K562 (cell line): ENCODE measurements at regions not wholly inside any gene's neighbourhood (a gene's known extent, or its start where the extent isn't known, plus 50 kb on each side); places are given as distances from the start of the nearest gene placed in this dataset.

ENCODE experiments used
- ATAC-seq: fragments of 200-7000 bp; cut with Tn5 transposase; 3 replicates; pipeline ENCODE4 v1.9.1; 2020; ENCODE audit warnings: moderate library complexity
- BruUV-seq: library from RNA; stranded (reverse); fragments of 400-500 nt; replicated peaks from 2 replicates; lab custom pipeline; 2021; lab: Mats Ljungman, UMichigan
- CTCF ChIA-PET: fragments of 300-600 bp; formaldehyde crosslinking; extraction: SDS; loops from one replicate; lab custom pipeline; 2021; ENCODE audit warnings: low intra/inter-chr PET ratio; lab: Yijun Ruan, JAX
- POLR2A ChIA-PET: fragments of 300-600, 350-650 bp; sonication (Branson Sonifier 250); formaldehyde crosslinking; extraction: SDS; loops from one replicate; lab custom pipeline; 2021; ENCODE audit warnings: antibody characterized with exemption, inconsistent platforms; lab: Yijun Ruan, JAX
- DNase-seq, 4 experiments: peaks; one replicate each; pipeline versions ENCODE4 v3.0.0 to v3.0.0-alpha.2; 2011 to 2018; ENCODE audit warnings: low spot score in 3 of 4, mixed read lengths in 3 of 4; ENCODE audit errors: extremely low read depth in 1 of 4
- FAIRE-seq: peaks from 2 replicates; lab custom pipeline; 2011; peaks lifted over from hg19 to GRCh38; lab: Jason Lieb, UNC
- H2AFZ ChIP-seq: 2 replicates; pipeline ENCODE4 v1.6.0; 2011; ENCODE audit warnings: low read depth, low read length, control low read depth, inconsistent platforms
- H3K27ac ChIP-seq: fragments of 200-600 bp; 3 replicates; pipeline ENCODE4 v1.8.0; 2011; ENCODE audit warnings: low read depth, mild to moderate bottlenecking, control low read depth, inconsistent platforms, low read length, moderate library complexity, mixed read lengths; ENCODE audit errors: extremely low read depth
- H3K27me3 ChIP-seq, 2 experiments: fragments of 300-600 bp in 1 of 2; 2 replicates in 1 of 2; 3 replicates in 1 of 2; pipeline versions ENCODE4 v1.6.0 to v1.8.0; 2011; ENCODE audit warnings: inconsistent platforms in 2 of 2, low read length in 2 of 2, mild to moderate bottlenecking in 1 of 2, mixed read lengths in 1 of 2, moderate library complexity in 1 of 2; ENCODE audit not compliant: control insufficient read depth in 2 of 2, insufficient read depth in 2 of 2
- H3K36me3 ChIP-seq: fragments of 300-600 bp; 3 replicates; pipeline ENCODE4 v1.8.0; 2011; ENCODE audit warnings: mild to moderate bottlenecking, low read length, inconsistent platforms; ENCODE audit not compliant: control insufficient read depth, insufficient read depth
- H3K4me1 ChIP-seq, 2 experiments: fragments of 200-600 bp in 1 of 2; replicated peaks in 1 of 2; 2 replicates in 1 of 2; 3 replicates in 1 of 2; pipeline versions ENCODE4 v1.5.1 to v1.8.0; 2011; ENCODE audit warnings: inconsistent platforms in 2 of 2, low read length in 2 of 2, mild to moderate bottlenecking in 1 of 2, mixed read lengths in 1 of 2, moderate library complexity in 1 of 2; ENCODE audit not compliant: control insufficient read depth in 2 of 2, insufficient read depth in 2 of 2
- H3K4me2 ChIP-seq: 2 replicates; pipeline ENCODE4 v1.6.1; 2011; ENCODE audit warnings: low read length, control low read depth, inconsistent platforms, mixed read lengths; ENCODE audit not compliant: insufficient read depth
- H3K4me3 ChIP-seq: fragments of 200-600 bp; sonication (generic), shearing (Covaris generic); 2 replicates; pipeline ENCODE4 v1.5.1; 2016; ENCODE audit warnings: control low read depth, inconsistent platforms
- H3K79me2 ChIP-seq: fragments of 200-600 bp; 3 replicates; pipeline ENCODE4 v1.8.0; 2011; ENCODE audit warnings: low read length, inconsistent platforms; ENCODE audit not compliant: control insufficient read depth, insufficient read depth
- H3K9ac ChIP-seq, 2 experiments: 2 replicates each; pipeline versions ENCODE4 v1.6.0 to v1.6.1; 2011; ENCODE audit warnings: low read depth in 2 of 2, low read length in 2 of 2, control low read depth in 1 of 2, inconsistent platforms in 1 of 2, mild to moderate bottlenecking in 1 of 2, mixed read lengths in 1 of 2; ENCODE audit not compliant: insufficient read depth in 1 of 2
- H3K9me1 ChIP-seq: one replicate; pipeline ENCODE4 v1.6.0; 2011; ENCODE audit warnings: inconsistent platforms, mild to moderate bottlenecking, low read length, moderate library complexity; ENCODE audit not compliant: control insufficient read depth, insufficient read depth
- H3K9me3 ChIP-seq: replicated peaks from 2 replicates; pipeline ENCODE4 v1.5.1; 2011; ENCODE audit warnings: low read depth, low read length, inconsistent platforms; ENCODE audit not compliant: control insufficient read depth, insufficient read depth
- H4K20me1 ChIP-seq: replicated peaks from 2 replicates; pipeline ENCODE4 v1.6.1; 2011; ENCODE audit warnings: low read length, inconsistent platforms, mixed read lengths; ENCODE audit not compliant: control insufficient read depth, insufficient read depth
- BRCA1 ChIP-seq, 2 experiments: fragments of 450-650 bp in 1 of 2; sonication (generic) in 1 of 2; formaldehyde crosslinking in 1 of 2; IDR thresholded peaks; 2 replicates each; pipeline versions ENCODE4 v1.5.0 to v1.6.1; 2017 to 2020; ENCODE audit warnings: mild to moderate bottlenecking in 1 of 2, missing genetic modification reagents in 1 of 2
- HIVEP1 ChIP-seq: fragments of 250-450 bp; sonication (Bioruptor Pico); IDR thresholded peaks from 2 replicates; pipeline ENCODE4 v1.4.0; 2020; ENCODE audit warnings: mild to moderate bottlenecking
- L3MBTL2 ChIP-seq: fragments of 450-650 bp; IDR thresholded peaks from 2 replicates; pipeline ENCODE4 v1.6.1; 2016; ENCODE audit warnings: mild to moderate bottlenecking, moderate library complexity
- RB1 ChIP-seq: fragments of 450-650 bp; IDR thresholded peaks from 2 replicates; pipeline ENCODE4 v1.6.1; 2017; ENCODE audit warnings: low read depth, mild to moderate bottlenecking
- SUPT5H ChIP-seq: fragments of 450-650 bp; IDR thresholded peaks from 2 replicates; pipeline ENCODE4 v1.6.1; 2016
- TARDBP ChIP-seq: fragments of 450-650 bp; IDR thresholded peaks from 2 replicates; pipeline ENCODE4 v1.6.1; 2016
- ZKSCAN1 ChIP-seq: fragments of 150-350 bp; IDR thresholded peaks from 2 replicates; pipeline ENCODE4 v1.6.1; 2016; ENCODE audit warnings: low read depth, low read length
- ZNF444 ChIP-seq: fragments of 250-450 bp; sonication (Bioruptor Pico); IDR thresholded peaks from 2 replicates; pipeline ENCODE4 v1.4.0; 2020; ENCODE audit warnings: mild to moderate bottlenecking, moderate library complexity
- WGBS: fragments of 100-300 bp; shearing (Covaris generic); methylation state at CpG from one replicate; pipeline ENCODE4 v1.1.6; 2016; ENCODE audit warnings: low coverage, mixed read lengths; ENCODE audit not compliant: insufficient coverage; ENCODE audit errors: missing lambda C conversion rate; 5-methylcytosine and 5-hydroxymethylcytosine counted together
- in situ Hi-C: fragments of 300-500 bp; cut with MboI; formaldehyde crosslinking; loops from 4 replicates; pipeline ENCODE4 v1.15.0; 2018; ENCODE audit warnings: inconsistent platforms, mixed read lengths
- intact Hi-C: fragments of 100-400 bp; cut with micrococcal nuclease; formaldehyde crosslinking; loops from 2 replicates; pipeline ENCODE4 v1.14.2; 2022
- TF ChIP-seq, protein P1 (sequence below), 2 experiments: fragments of 450-650 bp; IDR thresholded peaks; 2 replicates each; pipeline ENCODE4 v1.6.1; 2016; ENCODE audit warnings: mild to moderate bottlenecking in 2 of 2, borderline replicate concordance in 1 of 2, low read depth in 1 of 2, moderate library complexity in 1 of 2

- DNase-seq (no peak), ATAC-seq (no peak)
- Histone ChIP-seq H3K9me1 (no peaks in the 10 kb centered on the region), H3K4me3 (no peak overlapping the region), H3K27me3 (no peaks in the 10 kb centered on the region), H3K4me1 (no peaks in the 10 kb centered on the region), H2AFZ (no peak overlapping the region), H3K9ac (no peak overlapping the region)
- in situ Hi-C loops = no loop called here
- ChIA-PET POLR2A (no interaction called here), CTCF (no interaction called here)
- 5% methylated on average over 3 of the region's 3 CpGs for WGBS
- TF ChIP-seq BRCA1 (IDR thresholded peaks at IDR 0.05) (no peak), BRCA1 (CRISPR knock-in tag; IDR thresholded peaks at IDR 0.05) (no peak), TARDBP (no peak)
- TF ChIP-seq, all 486 proteins: peak for 0
- H4K20me1 ChIP-seq = no peaks in the 10 kb centered on the region
- BruUV-seq = no TSS peak
- no peak overlapping the region for H3K4me2 ChIP-seq
- no peaks in the 10 kb centered on the region for H3K79me2 ChIP-seq
- no peak overlapping the region for H3K27ac ChIP-seq
- FAIRE-seq = no peak
- H3K9me3 ChIP-seq = peaks cover 1% of the 10 kb centered on the region; the same call in 1 of the 2 replicates
- H3K36me3 ChIP-seq = no peaks in the 10 kb centered on the region
- intact Hi-C loops = no loop called here
Measured at GRCh38 chr21:16608209-16608830, 878.5 kb downstream of the USP25 start.

- Histone ChIP-seq H3K9ac (no peak overlapping the region), H3K27ac (no peak overlapping the region), H3K4me2 (no peak overlapping the region), H3K79me2 (no peaks in the 10 kb centered on the region), H3K36me3 (no peaks in the 10 kb centered on the region), H3K9me3 (peaks cover 3% of the 10 kb centered on the region), H3K4me3 (no peak overlapping the region), H3K4me1 (no peaks in the 10 kb centered on the region), H4K20me1 (no peaks in the 10 kb centered on the region), H3K9me1 (no peaks in the 10 kb centered on the region), H2AFZ (no peak overlapping the region), H3K27me3 (no peaks in the 10 kb centered on the region)
- WGBS = 0% methylated on average over 2 of the region's 2 CpGs
- ATAC-seq = no peak
- ChIA-PET CTCF (no interaction called here), POLR2A (no interaction called here)
- in situ Hi-C loops (no loop called here), intact Hi-C loops (no loop called here)
- FAIRE-seq = no peak
- no peak for DNase-seq
- no TSS peak for BruUV-seq
- no peak for TF ChIP-seq RB1
- TF ChIP-seq SUPT5H = no peak
- TF ChIP-seq L3MBTL2 = no peak
- TF ChIP-seq ZNF444 = no peak
- TF ChIP-seq ZKSCAN1 = no peak
- TF ChIP-seq, protein P1, sequence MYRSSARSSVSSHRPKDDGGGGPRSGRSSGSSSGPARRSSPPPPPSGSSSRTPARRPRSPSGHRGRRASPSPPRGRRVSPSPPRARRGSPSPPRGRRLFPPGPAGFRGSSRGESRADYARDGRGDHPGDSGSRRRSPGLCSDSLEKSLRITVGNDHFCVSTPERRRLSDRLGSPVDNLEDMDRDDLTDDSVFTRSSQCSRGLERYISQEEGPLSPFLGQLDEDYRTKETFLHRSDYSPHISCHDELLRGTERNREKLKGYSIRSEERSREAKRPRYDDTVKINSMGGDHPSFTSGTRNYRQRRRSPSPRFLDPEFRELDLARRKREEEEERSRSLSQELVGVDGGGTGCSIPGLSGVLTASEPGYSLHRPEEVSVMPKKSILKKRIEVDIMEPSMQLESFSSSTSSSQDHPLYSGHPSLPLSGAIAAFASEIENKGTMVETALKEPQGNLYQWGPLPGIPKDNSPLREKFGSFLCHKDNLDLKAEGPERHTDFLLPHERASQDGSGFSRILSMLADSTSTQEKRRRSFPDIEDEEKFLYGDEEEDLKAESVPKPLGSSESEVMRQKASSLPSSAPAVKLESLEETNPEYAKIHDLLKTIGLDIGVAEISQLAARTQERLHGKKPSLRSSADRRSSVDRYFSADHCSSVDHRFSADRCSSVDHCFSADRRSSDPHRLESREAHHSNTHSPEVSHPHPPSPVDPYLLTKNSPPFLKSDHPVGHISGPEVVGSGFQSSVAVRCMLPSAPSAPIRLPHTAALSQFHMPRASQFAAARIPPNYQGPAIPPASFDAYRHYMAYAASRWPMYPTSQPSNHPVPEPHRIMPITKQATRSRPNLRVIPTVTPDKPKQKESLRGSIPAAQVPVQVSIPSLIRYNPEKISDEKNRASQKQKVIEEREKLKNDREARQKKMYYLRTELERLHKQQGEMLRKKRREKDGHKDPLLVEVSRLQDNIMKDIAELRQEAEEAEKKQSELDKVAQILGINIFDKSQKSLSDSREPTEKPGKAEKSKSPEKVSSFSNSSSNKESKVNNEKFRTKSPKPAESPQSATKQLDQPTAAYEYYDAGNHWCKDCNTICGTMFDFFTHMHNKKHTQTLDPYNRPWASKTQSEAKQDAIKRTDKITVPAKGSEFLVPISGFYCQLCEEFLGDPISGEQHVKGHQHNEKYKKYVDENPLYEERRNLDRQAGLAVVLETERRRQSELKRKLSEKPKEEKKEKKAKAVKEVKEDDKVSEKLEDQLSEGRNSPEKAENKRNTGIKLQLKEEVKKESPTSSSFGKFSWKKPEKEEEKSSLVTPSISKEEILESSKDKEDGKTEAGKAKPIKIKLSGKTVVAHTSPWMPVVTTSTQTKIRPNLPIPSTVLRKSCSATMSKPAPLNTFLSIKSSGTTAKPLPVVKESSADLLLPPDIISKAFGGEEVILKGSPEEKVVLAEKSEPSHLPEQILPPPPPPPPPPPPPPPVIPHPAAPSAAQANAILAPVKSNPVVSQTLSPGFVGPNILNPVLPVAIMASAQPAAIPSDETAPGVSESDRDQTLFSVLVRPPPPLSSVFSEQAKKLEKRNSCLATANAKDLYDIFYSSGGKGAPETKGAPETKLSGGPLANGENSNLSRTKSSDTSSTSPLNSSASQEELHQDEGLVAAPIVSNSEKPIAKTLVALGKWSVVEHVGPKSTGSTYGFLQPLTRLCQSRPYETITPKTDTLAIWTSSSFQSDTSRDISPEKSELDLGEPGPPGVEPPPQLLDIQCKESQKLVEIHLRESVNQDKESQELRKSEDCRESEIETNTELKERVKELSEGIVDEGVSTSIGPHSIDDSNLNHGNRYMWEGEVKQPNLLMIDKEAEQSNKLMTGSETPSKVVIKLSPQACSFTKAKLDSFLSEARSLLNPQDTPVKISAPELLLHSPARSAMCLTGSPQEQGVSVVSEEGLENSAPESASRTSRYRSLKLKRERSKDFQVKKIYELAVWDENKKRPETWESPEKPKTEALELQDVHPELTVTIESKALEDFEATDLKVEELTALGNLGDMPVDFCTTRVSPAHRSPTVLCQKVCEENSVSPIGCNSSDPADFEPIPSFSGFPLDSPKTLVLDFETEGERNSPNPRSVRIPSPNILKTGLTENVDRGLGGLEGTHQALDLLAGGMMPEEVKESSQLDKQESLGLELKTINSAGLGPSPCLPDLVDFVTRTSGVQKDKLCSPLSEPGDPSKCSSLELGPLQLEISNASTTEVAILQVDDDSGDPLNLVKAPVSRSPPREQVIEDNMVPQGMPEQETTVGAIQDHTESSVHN (IDR thresholded peaks at IDR 0.05; ENCODE audit: borderline replicate concordance in 1 of 2, low read depth in 1 of 2) = no peak
- no peak for TF ChIP-seq HIVEP1 (CRISPR knock-in tag)
Measured at GRCh38 chr21:16619281-16619680, 889.5 kb downstream of the USP25 start.
